SK-N-MC (cell line): ENCODE measurements at regions not wholly inside any gene's neighbourhood (a gene's known extent, or its start where the extent isn't known, plus 50 kb on each side); places are given as distances from the start of the nearest gene placed in this dataset.

Source experiments
- EZH2 ChIP-seq: fragments of 200-600 bp; sonication (generic); IDR thresholded peaks from one replicate; pipeline ENCODE4 v1.6.1; 2017; ENCODE audit warnings: antibody characterized with exemption
- FOXP2 ChIP-seq: optimal IDR thresholded peaks from 2 replicates; pipeline ENCODE3; 2011; ENCODE audit warnings: mild to moderate bottlenecking, moderate library complexity; ENCODE audit not compliant: insufficient read depth; ENCODE audit errors: extremely low read length, control extremely low read depth
- POLR2AphosphoS5 ChIP-seq: IDR thresholded peaks from 2 replicates; pipeline ENCODE4 v1.6.1; 2012; ENCODE audit warnings: mild to moderate bottlenecking, low read depth, low read length, borderline replicate concordance

GRCh38 chr5:8871446-8871845 lies 674.4 kb downstream of the SEMA5A start:
- TF ChIP-seq POLR2AphosphoS5 (no peak), EZH2 (no peak), FOXP2 (no peak)
